ENCODE measurements at regions not wholly inside any gene's neighbourhood (a gene's known extent, or its start where the extent isn't known, plus 50 kb on each side); places are given as distances from the start of the nearest gene placed in this dataset.

DNA sequence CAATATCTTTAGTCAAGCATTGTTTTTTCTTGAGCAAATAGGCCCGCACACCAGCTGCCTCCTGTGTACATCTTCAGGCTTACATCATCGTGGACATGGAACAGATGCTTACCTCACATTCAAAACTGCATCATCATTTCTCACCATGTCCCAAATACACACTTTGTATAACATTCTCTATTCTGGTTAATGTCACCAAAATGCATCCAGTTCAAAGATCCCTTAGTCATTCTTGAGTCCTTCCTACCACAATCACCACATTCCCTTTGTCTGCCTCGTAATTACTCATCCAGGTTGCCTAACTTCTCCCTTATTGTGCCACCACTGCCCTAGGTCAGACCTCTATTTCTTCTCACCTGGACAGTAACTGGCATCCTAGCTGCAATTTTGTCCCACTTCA lies 373.7 kb upstream of the GALNT5 start:
- in situ Hi-C loops (cut with HindIII; ENCODE audit: low pct_ligation_motif_present, low sequenced_read_pairs): loop anchor here (25.0 kb wide), 1 partner anchor 547 kb away; the partner anchor contains the start of gene NR4A2
- no peak for TF ChIP-seq CTCF (IDR thresholded peaks at IDR 0.05; ENCODE audit: low read depth, low read length, missing control alignments)
- H3K36me3 ChIP-seq (replicated peaks): no peaks in the 10 kb centered on the region
- no peak overlapping the region for H3K27ac ChIP-seq
- no peak overlapping the region for H3K4me3 ChIP-seq (ENCODE audit: low read depth, low read length)
- peak; percentile 28 for DNase-seq
- no peaks in the 10 kb centered on the region for H3K27me3 ChIP-seq (replicated peaks)

DNA sequence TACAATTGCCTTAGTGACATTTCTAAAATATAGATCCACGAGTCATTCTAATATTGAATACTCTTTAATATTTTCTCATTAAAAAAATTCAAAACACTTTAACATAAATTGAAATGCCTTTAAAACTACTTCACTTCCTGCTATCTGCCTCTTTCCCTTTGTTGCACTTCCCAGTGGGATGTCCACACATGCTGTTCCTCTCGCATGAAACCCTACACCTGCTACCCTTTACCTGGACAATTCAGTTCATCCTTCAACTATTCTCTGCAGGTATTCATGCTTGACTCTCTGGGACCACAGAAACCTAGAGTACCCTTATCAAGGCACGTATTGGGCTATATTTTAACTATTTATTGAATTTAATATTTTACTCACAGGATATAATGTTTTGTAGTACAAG lies 373.3 kb upstream of the GALNT5 start:
- DNase-seq: no peak
- no peaks in the 10 kb centered on the region for H3K27me3 ChIP-seq (replicated peaks)
- no peaks in the 10 kb centered on the region for H3K36me3 ChIP-seq (replicated peaks)
- no peak overlapping the region for H3K4me3 ChIP-seq (ENCODE audit: low read depth, low read length)
- no peak for TF ChIP-seq CTCF (IDR thresholded peaks at IDR 0.05; ENCODE audit: low read depth, low read length, missing control alignments)
- no peak overlapping the region for H3K27ac ChIP-seq
- in situ Hi-C loops (cut with HindIII; ENCODE audit: low pct_ligation_motif_present, low sequenced_read_pairs): loop anchor here (25.0 kb wide), 1 partner anchor 547 kb away; the partner anchor contains the start of gene NR4A2

GRCh38 chr2:156890529-156891148 lies 366.9 kb upstream of the GALNT5 start:
- Histone ChIP-seq H3K27me3 (replicated peaks) (no peaks in the 10 kb centered on the region), H3K4me3 (ENCODE audit: low read depth, low read length) (no peak overlapping the region), H3K27ac (no peak overlapping the region), H3K36me3 (replicated peaks) (no peaks in the 10 kb centered on the region)
- no peak for DNase-seq
- in situ Hi-C loops (cut with HindIII; ENCODE audit: low pct_ligation_motif_present, low sequenced_read_pairs): loop anchor here (25.0 kb wide), 1 partner anchor 553 kb away; the partner anchor contains the start of gene NR4A2
- TF ChIP-seq CTCF (IDR thresholded peaks at IDR 0.05; ENCODE audit: low read depth, low read length, missing control alignments): no peak

DNA sequence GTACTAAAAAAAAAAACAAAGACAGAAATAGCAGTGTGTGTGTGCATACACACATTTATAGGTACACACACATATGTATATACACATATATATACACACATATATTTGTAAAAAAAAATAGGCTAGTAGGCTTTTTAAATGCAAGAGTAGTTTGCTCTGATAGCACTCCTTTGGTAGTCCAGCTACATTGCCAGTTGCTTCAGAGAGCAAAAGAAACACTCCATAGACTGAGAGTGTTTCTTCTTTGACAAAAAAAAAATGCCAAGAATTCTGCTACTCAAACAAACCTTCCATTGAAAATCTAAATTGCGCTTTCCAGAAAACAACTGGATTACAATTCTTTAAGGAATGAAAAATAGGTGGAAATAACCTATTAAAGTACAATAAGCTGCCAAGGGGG lies 365.9 kb upstream of the GALNT5 start:
- Histone ChIP-seq H3K4me3 (ENCODE audit: low read depth, low read length) (no peak overlapping the region), H3K27me3 (replicated peaks) (no peaks in the 10 kb centered on the region), H3K27ac (no peak overlapping the region), H3K36me3 (replicated peaks) (no peaks in the 10 kb centered on the region)
- in situ Hi-C loops (cut with HindIII; ENCODE audit: low pct_ligation_motif_present, low sequenced_read_pairs): loop anchor here (25.0 kb wide), 1 partner anchor 554 kb away; the partner anchor contains the start of gene NR4A2
- no peak for TF ChIP-seq CTCF (IDR thresholded peaks at IDR 0.05; ENCODE audit: low read depth, low read length, missing control alignments)
- no peak for DNase-seq

DNA sequence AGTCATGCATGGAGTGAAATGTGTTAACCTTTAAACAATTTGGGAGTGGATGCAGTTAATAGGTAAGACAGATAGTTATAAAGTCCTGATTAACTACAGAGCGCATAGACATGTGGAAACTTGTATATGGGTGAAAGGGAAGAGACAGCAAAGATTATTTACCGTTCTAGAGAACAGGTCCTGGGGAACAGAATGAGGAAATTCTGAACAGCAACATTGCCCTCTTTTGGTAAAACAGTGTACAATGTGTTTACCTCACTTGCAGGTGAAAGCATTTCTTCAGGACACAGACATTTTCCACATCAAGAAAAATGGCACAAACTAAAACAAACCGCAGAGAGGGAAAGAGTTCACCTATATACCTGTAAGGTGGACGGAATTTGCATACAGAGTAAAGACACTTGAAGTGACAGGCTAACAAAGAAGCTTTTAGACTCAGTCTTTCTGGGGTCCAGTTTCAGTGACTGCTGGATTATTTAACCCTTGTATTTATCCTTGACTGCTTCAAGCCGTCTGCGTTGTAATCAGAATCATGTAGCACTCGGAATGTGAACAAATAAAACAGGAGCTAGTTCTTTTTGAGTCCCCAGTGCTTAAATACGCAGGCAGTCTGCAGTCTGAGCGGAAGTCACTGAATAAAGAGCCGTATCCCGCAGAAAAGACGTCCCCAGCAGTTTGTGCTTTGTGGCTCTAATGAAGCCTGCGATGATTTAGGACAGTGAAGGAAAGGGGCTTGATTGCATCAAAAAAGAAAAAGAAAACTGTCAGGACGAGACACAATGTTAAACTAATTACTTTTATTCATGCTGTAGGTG lies 364.8 kb upstream of the GALNT5 start:
- in situ Hi-C loops (cut with HindIII; ENCODE audit: low pct_ligation_motif_present, low sequenced_read_pairs): loop anchor here (25.0 kb wide), 1 partner anchor 555 kb away; the partner anchor contains the start of gene NR4A2
- Histone ChIP-seq H3K27ac (no peak overlapping the region), H3K27me3 (replicated peaks) (no peaks in the 10 kb centered on the region), H3K4me3 (ENCODE audit: low read depth, low read length) (peak overlapping the region; percentile 49), H3K36me3 (replicated peaks) (no peaks in the 10 kb centered on the region)
- TF ChIP-seq CTCF (IDR thresholded peaks at IDR 0.05; ENCODE audit: low read depth, low read length, missing control alignments): peak; percentile 50
- peak; percentile 16 for DNase-seq

Measured in brain microvascular endothelial cell (primary cell).